Mesothelial cell of epicardium (in vitro differentiated cells): ENCODE measurements at regions not wholly inside any gene's neighbourhood (a gene's known extent, or its start where the extent isn't known, plus 50 kb on each side); places are given as distances from the start of the nearest gene placed in this dataset.

Experiments used
- DNase-seq, 2 experiments: peaks; one replicate each; pipeline ENCODE4 v3.0.0; 2021; ENCODE audit warnings: low spot score in 2 of 2; ENCODE audit not compliant: unreplicated experiment in 2 of 2
- H3K27ac Mint-ChIP-seq: 2 replicates; pipeline ENCODE4 v1.8.0; 2021; ENCODE audit warnings: mixed read lengths
- H3K27me3 Mint-ChIP-seq: 2 replicates; pipeline ENCODE4 v1.8.0; 2021; ENCODE audit warnings: low read depth, mixed read lengths
- H3K36me3 Mint-ChIP-seq: 2 replicates; pipeline ENCODE4 v1.8.0; 2021; ENCODE audit warnings: mixed read lengths
- H3K4me1 Mint-ChIP-seq: 2 replicates; pipeline ENCODE4 v1.8.0; 2021; ENCODE audit warnings: mixed read lengths
- H3K4me3 Mint-ChIP-seq: 2 replicates; pipeline ENCODE4 v1.8.0; 2021; ENCODE audit warnings: mild to moderate bottlenecking, moderate library complexity, mixed read lengths
- H3K9me3 Mint-ChIP-seq: 2 replicates; pipeline ENCODE4 v1.8.0; 2021; ENCODE audit warnings: mixed read lengths
- TF ChIP-seq, protein P1 (sequence below): fragments of 200-600 bp; sonication (generic); IDR thresholded peaks from one replicate; pipeline ENCODE4 v1.5.0; 2021; ENCODE audit warnings: antibody characterized with exemption; ENCODE audit not compliant: unreplicated experiment

DNA sequence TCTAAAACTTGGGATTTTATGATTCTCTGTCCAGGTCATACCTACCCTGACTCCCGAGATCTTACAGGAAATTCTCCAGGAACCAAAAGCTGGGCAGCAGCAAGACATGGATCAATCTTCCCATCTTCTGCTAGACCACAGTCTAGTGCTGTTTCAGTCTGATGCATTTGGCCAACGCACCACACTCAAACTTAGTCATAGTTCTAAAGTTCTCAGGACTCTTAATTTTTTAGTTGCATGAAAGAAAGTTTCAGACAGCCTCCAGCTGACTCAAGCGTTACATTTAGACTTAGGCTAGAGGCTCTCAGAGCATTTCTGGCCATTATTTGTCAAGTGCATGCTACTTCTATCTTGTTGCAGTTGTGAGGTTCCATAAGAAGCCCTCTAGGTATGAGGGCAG, 230.1 kb upstream of the CCDC150 start:
- Mint-ChIP-seq H3K4me3 (no peak overlapping the region), H3K36me3 (no peaks in the 10 kb centered on the region), H3K27ac (no peak overlapping the region), H3K4me1 (peaks cover 12% of the 10 kb centered on the region), H3K9me3 (no peaks in the 10 kb centered on the region), H3K27me3 (no peaks in the 10 kb centered on the region)
- TF ChIP-seq, protein P1, sequence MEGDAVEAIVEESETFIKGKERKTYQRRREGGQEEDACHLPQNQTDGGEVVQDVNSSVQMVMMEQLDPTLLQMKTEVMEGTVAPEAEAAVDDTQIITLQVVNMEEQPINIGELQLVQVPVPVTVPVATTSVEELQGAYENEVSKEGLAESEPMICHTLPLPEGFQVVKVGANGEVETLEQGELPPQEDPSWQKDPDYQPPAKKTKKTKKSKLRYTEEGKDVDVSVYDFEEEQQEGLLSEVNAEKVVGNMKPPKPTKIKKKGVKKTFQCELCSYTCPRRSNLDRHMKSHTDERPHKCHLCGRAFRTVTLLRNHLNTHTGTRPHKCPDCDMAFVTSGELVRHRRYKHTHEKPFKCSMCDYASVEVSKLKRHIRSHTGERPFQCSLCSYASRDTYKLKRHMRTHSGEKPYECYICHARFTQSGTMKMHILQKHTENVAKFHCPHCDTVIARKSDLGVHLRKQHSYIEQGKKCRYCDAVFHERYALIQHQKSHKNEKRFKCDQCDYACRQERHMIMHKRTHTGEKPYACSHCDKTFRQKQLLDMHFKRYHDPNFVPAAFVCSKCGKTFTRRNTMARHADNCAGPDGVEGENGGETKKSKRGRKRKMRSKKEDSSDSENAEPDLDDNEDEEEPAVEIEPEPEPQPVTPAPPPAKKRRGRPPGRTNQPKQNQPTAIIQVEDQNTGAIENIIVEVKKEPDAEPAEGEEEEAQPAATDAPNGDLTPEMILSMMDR, result no peak
- no peak for DNase-seq

DNA sequence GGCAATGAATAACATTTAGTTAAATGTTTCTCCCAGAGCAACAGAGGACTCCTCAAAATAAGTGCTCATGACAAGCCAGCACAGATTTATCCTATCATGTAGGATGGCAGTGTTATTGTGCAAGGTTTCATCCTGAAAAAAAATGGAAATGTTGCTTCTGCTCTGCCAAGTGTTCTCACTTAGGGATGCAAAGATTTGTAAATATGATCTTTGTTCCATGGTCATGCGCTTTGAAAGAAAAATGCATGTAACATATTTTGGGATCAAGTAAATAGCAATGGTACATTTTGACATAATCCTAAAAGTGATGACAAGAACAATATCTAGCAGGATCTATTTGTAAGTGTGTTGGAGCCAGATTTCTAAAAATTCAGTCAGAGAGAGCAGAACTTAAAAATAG, 229.5 kb upstream of the CCDC150 start:
- no peak overlapping the region for H3K4me3 Mint-ChIP-seq
- H3K4me1 Mint-ChIP-seq, result peaks cover 12% of the 10 kb centered on the region
- H3K36me3 Mint-ChIP-seq, result peaks cover under 1% of the 10 kb centered on the region
- H3K27ac Mint-ChIP-seq, result no peak overlapping the region
- no peaks in the 10 kb centered on the region for H3K27me3 Mint-ChIP-seq
- TF ChIP-seq, protein P1, result no peak
- no peak for DNase-seq
- H3K9me3 Mint-ChIP-seq, result no peaks in the 10 kb centered on the region

DNA sequence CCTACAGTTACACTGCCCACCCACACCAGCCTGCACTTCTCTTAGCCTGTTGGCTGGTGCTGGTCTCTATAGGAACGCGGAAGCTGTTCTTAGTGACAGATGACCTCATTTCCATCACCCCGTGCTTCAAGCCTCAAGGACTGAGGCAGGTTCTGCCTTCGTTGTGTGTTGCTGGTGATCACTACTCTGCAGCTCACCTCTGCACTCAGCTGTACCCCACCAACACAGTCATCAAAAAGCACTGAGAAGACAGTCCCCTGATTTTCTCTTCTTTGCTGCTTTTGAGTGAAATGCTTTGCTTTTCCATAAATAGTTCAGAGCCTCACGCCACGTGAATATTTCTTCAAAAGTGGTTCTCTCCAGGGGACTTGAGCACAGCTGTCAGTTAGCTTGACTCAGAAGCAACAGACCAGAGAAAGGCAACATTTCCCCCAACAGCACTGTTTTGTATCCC, 225.7 kb upstream of the CCDC150 start:
- no peak for DNase-seq
- peaks cover 3% of the 10 kb centered on the region for H3K36me3 Mint-ChIP-seq
- H3K4me1 Mint-ChIP-seq, result no peaks in the 10 kb centered on the region
- H3K27me3 Mint-ChIP-seq, result no peaks in the 10 kb centered on the region
- H3K4me3 Mint-ChIP-seq, result no peak overlapping the region
- no peaks in the 10 kb centered on the region for H3K9me3 Mint-ChIP-seq
- H3K27ac Mint-ChIP-seq, result no peak overlapping the region
- TF ChIP-seq, protein P1, result no peak

DNA sequence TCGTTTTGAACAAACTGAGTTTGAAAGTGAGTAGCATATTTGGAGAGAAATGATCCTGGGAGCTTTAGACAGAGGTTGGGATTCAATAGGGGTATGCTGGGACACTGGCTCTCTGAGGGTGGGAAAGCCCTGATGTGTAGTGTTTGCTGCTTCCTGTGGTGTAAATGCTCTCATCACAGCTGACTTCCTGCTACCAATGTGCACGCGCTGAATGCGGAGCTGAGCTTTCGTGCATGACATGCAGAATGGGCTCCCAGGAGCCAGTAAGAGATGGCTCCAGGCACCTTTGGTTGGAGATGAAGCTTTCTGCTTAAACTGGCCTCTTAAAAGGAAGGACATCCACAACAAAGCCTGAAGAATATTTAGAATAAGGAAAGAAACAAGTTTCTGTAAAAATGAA, 224.1 kb upstream of the CCDC150 start:
- Mint-ChIP-seq H3K27me3 (no peaks in the 10 kb centered on the region), H3K36me3 (peaks cover 3% of the 10 kb centered on the region), H3K4me1 (peaks cover 3% of the 10 kb centered on the region), H3K27ac (no peak overlapping the region), H3K9me3 (no peaks in the 10 kb centered on the region), H3K4me3 (no peak overlapping the region)
- TF ChIP-seq, protein P1, result no peak
- DNase-seq, result no peak

DNA sequence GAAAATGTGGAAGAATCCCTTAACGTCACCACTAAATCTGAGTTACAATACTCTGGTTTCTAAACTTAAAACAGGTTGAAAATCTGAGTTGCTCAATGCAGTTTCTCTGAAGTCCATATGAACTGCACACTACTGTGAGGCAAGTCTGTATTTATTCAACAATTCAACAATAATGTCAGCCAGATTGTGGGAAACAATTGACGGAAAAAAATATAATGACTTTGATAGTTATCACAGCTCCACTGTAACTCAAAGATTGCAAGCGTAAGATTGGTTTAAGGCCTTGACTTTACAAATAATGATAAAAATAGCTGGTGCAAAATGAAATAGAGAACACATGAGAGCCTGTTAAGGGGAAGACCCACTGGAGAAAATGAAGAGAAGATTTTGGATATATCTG, 219.4 kb upstream of the CCDC150 start:
- H3K36me3 Mint-ChIP-seq, result peaks cover 7% of the 10 kb centered on the region
- TF ChIP-seq, protein P1, result no peak
- H3K4me3 Mint-ChIP-seq, result no peak overlapping the region
- H3K4me1 Mint-ChIP-seq, result peaks cover 10% of the 10 kb centered on the region
- H3K27ac Mint-ChIP-seq, result no peak overlapping the region
- no peaks in the 10 kb centered on the region for H3K27me3 Mint-ChIP-seq
- H3K9me3 Mint-ChIP-seq, result peaks cover 1% of the 10 kb centered on the region
- no peak for DNase-seq

DNA sequence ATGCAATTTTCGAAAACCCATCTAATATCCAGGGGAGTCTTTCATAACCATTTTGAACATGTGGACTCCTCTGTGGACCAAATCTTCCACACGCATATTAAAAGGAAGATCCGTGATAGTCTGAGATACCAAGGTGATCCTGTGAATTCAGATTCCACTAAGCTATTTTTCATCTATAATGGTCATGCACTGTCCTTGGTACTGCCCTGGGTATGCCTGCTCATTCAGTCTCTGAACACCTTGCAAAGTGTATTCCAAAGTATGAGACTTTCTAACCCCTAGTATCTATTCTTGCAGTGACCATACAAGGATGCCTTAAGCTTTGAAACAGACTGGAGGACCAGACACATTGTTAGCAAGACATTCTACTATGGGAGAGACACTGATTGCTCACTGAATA, 217.6 kb upstream of the CCDC150 start:
- DNase-seq, result no peak
- no peaks in the 10 kb centered on the region for H3K27me3 Mint-ChIP-seq
- peaks cover 10% of the 10 kb centered on the region for H3K4me1 Mint-ChIP-seq
- H3K9me3 Mint-ChIP-seq, result peaks cover 8% of the 10 kb centered on the region
- H3K27ac Mint-ChIP-seq, result no peak overlapping the region
- TF ChIP-seq, protein P1, result no peak
- no peak overlapping the region for H3K4me3 Mint-ChIP-seq
- peaks cover 16% of the 10 kb centered on the region for H3K36me3 Mint-ChIP-seq
